ENCODE measurements at regions not wholly inside any gene's neighbourhood (a gene's known extent, or its start where the extent isn't known, plus 50 kb on each side); places are given as distances from the start of the nearest gene placed in this dataset.
A peak's percentile ranks its signal among the peaks of the same experiment; 100 is the strongest.
"Not testable (repeated sequence)": the region's sequence is repeated elsewhere in the genome, so short reads cannot be mapped to it uniquely, and the experiment has no call there.

- DNase-seq (ENCODE audit: low read depth in 2 of 2), result no peak
Measured at GRCh38 chr12:85425349-85425612, 145.3 kb downstream of the ALX1 start.

GRCh38 chr12:85425926-85426325 is 145.9 kb downstream of the ALX1 start:
- no peak for DNase-seq (ENCODE audit: low read depth in 2 of 2)

- DNase-seq (ENCODE audit: low read depth in 2 of 2), result not testable (repeated sequence)
Measured at GRCh38 chr12:85433148-85433547, 153.1 kb downstream of the ALX1 start.

- DNase-seq (ENCODE audit: low read depth in 2 of 2), result no peak
Measured at GRCh38 chr12:85440271-85440670, 160.3 kb downstream of the ALX1 start.

- DNase-seq (ENCODE audit: low read depth in 2 of 2), result no peak
Measured at GRCh38 chr12:85441025-85441424, 161.0 kb downstream of the ALX1 start.

GRCh38 chr12:85441741-85442140 is 161.7 kb downstream of the ALX1 start:
- no peak for DNase-seq (ENCODE audit: low read depth in 2 of 2)

GRCh38 chr12:85445060-85445938 is 165.3 kb downstream of the ALX1 start:
- DNase-seq (ENCODE audit: low read depth in 2 of 2), result no peak

GRCh38 chr12:85448031-85448430 is 168.0 kb downstream of the ALX1 start:
- no peak for DNase-seq (ENCODE audit: low read depth in 2 of 2)

- no peak for DNase-seq (ENCODE audit: low read depth in 2 of 2)
Measured at GRCh38 chr12:85448548-85449139, 168.6 kb downstream of the ALX1 start.

- DNase-seq (ENCODE audit: low read depth in 2 of 2), result no peak
Measured at GRCh38 chr12:85457016-85457415, 177.0 kb downstream of the ALX1 start.

GRCh38 chr12:85461127-85461526 is 181.1 kb downstream of the ALX1 start:
- DNase-seq (ENCODE audit: low read depth in 2 of 2), result no peak

GRCh38 chr12:85462888-85463287 is 182.9 kb downstream of the ALX1 start:
- DNase-seq (ENCODE audit: low read depth in 2 of 2), result no peak

- DNase-seq (ENCODE audit: low read depth in 2 of 2), result no peak
Measured at GRCh38 chr12:85466890-85467289, 186.9 kb downstream of the ALX1 start.

GRCh38 chr12:85468356-85469157 is 188.5 kb downstream of the ALX1 start:
- DNase-seq (ENCODE audit: low read depth in 2 of 2), result peak; percentile 29 to 36

GRCh38 chr12:85469158-85470086 is 189.4 kb downstream of the ALX1 start:
- not testable (repeated sequence) for DNase-seq (ENCODE audit: low read depth in 2 of 2)

- DNase-seq (ENCODE audit: low read depth in 2 of 2), result not testable (repeated sequence)
Measured at GRCh38 chr12:85475277-85475676, 195.3 kb downstream of the ALX1 start.

GRCh38 chr12:85476756-85477155 is 196.7 kb downstream of the ALX1 start:
- no peak for DNase-seq (ENCODE audit: low read depth in 2 of 2)

GRCh38 chr12:85484387-85484786 is 204.4 kb downstream of the ALX1 start:
- DNase-seq (ENCODE audit: low read depth in 2 of 2), result no peak

- no peak for DNase-seq (ENCODE audit: low read depth in 2 of 2)
Measured at GRCh38 chr12:85489194-85489593, 209.2 kb downstream of the ALX1 start.

- no peak for DNase-seq (ENCODE audit: low read depth in 2 of 2)
Measured at GRCh38 chr12:85504164-85504563, 224.1 kb downstream of the ALX1 start.

GRCh38 chr12:85504624-85505023 is 224.6 kb downstream of the ALX1 start:
- no peak for DNase-seq (ENCODE audit: low read depth in 2 of 2)

- no peak for DNase-seq (ENCODE audit: low read depth in 2 of 2)
Measured at GRCh38 chr12:85507456-85507855, 227.4 kb downstream of the ALX1 start.
